GM23338 (cell line): ENCODE measurements at regions not wholly inside any gene's neighbourhood (a gene's known extent, or its start where the extent isn't known, plus 50 kb on each side); places are given as distances from the start of the nearest gene placed in this dataset.

Source experiments
- EZH2 ChIP-seq: fragments of 200-600 bp; sonication (generic); IDR thresholded peaks from one replicate; pipeline ENCODE4 v1.8.0; 2017; ENCODE audit warnings: antibody characterized with exemption, mild to moderate bottlenecking, low read depth; ENCODE audit not compliant: unreplicated experiment
- EZH2phosphoT487 ChIP-seq: fragments of 200-600 bp; sonication (generic); IDR thresholded peaks from one replicate; pipeline ENCODE4 v1.8.1; 2018; ENCODE audit warnings: antibody characterized with exemption; ENCODE audit not compliant: unreplicated experiment
- POLR2AphosphoS5 ChIP-seq: IDR thresholded peaks from 2 replicates; pipeline ENCODE4 v1.6.1; 2016; ENCODE audit warnings: antibody characterized with exemption, low read depth
- TF ChIP-seq, protein P1 (sequence below), 2 experiments: fragments of 200-600 bp in 1 of 2; sonication (generic) in 1 of 2; conservative IDR thresholded peaks; 2 replicates each; pipeline versions ENCODE4 v1.5.1 to v1.6.1; 2016 to 2017; ENCODE audit warnings: antibody characterized with exemption in 2 of 2, low read depth in 2 of 2, mild to moderate bottlenecking in 2 of 2, moderate library complexity in 1 of 2
- TF ChIP-seq, protein P2 (sequence below): IDR thresholded peaks from 2 replicates; pipeline ENCODE4 v1.6.1; 2016; ENCODE audit warnings: antibody characterized with exemption

DNA sequence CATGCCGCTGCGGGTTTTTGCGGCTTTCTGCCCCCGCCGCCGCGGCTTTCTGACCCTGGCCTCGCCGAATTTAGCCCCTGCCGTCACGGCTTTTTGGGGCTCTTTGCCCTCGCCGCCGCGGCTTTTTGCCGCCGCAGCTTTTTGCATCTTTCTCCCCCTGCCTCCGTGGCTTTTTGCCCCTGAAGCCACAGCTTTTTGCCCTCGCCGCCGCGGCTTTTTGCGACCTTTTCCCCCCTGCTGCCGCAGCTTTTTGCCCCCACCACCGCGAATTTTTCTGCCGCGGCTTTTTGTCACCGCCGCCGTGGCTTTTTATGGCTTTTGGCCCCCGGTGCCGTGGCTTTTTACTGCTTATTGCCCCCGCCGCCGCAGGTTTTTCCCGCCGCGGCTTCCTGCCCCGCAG, 636.5 kb downstream of the ZNF716 start:
- TF ChIP-seq, protein P1, sequence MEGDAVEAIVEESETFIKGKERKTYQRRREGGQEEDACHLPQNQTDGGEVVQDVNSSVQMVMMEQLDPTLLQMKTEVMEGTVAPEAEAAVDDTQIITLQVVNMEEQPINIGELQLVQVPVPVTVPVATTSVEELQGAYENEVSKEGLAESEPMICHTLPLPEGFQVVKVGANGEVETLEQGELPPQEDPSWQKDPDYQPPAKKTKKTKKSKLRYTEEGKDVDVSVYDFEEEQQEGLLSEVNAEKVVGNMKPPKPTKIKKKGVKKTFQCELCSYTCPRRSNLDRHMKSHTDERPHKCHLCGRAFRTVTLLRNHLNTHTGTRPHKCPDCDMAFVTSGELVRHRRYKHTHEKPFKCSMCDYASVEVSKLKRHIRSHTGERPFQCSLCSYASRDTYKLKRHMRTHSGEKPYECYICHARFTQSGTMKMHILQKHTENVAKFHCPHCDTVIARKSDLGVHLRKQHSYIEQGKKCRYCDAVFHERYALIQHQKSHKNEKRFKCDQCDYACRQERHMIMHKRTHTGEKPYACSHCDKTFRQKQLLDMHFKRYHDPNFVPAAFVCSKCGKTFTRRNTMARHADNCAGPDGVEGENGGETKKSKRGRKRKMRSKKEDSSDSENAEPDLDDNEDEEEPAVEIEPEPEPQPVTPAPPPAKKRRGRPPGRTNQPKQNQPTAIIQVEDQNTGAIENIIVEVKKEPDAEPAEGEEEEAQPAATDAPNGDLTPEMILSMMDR (conservative IDR thresholded peaks at IDR 0.05; ENCODE audit: low read depth in 2 of 2), result no peak
- TF ChIP-seq EZH2, result no peak
- TF ChIP-seq, protein P2, sequence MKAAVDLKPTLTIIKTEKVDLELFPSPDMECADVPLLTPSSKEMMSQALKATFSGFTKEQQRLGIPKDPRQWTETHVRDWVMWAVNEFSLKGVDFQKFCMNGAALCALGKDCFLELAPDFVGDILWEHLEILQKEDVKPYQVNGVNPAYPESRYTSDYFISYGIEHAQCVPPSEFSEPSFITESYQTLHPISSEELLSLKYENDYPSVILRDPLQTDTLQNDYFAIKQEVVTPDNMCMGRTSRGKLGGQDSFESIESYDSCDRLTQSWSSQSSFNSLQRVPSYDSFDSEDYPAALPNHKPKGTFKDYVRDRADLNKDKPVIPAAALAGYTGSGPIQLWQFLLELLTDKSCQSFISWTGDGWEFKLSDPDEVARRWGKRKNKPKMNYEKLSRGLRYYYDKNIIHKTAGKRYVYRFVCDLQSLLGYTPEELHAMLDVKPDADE, result no peak
- TF ChIP-seq POLR2AphosphoS5, result no peak
- no peak for TF ChIP-seq EZH2phosphoT487
